HEK293 (cell line): ENCODE measurements at regions not wholly inside any gene's neighbourhood (a gene's known extent, or its start where the extent isn't known, plus 50 kb on each side); places are given as distances from the start of the nearest gene placed in this dataset.

Source experiments
- ATF2 ChIP-seq: fragments of 450-650 bp; formaldehyde crosslinking; IDR thresholded peaks from 2 replicates; pipeline ENCODE4 v1.5.1; 2016; ENCODE audit warnings: missing biosample characterization, missing genetic modification characterization, low read depth
- CTCF ChIP-seq: fragments of 450-650 bp; formaldehyde crosslinking; IDR thresholded peaks from 2 replicates; pipeline ENCODE4 v1.5.1; 2016; ENCODE audit warnings: missing biosample characterization, missing genetic modification characterization
- KLF10 ChIP-seq: fragments of 450-650 bp; IDR thresholded peaks from 2 replicates; pipeline ENCODE4 v1.5.1; 2018; ENCODE audit warnings: missing biosample characterization, mild to moderate bottlenecking, missing genetic modification characterization
- PATZ1 ChIP-seq: fragments of 450-650 bp; formaldehyde crosslinking; IDR thresholded peaks from 2 replicates; pipeline ENCODE4 v1.5.1; 2016; ENCODE audit warnings: missing biosample characterization, missing genetic modification characterization
- TCF7L2 ChIP-seq: IDR thresholded peaks from 2 replicates; pipeline ENCODE4 v1.6.1; 2011; ENCODE audit warnings: low read depth, mild to moderate bottlenecking, inconsistent platforms, low read length, moderate library complexity, borderline replicate concordance
- YY1 ChIP-seq: fragments of 450-650 bp; formaldehyde crosslinking; IDR thresholded peaks from 2 replicates; pipeline ENCODE4 v1.5.1; 2018; ENCODE audit warnings: missing biosample characterization, missing genetic modification characterization
- ZBTB1 ChIP-seq: fragments of 450-650 bp; formaldehyde crosslinking; IDR thresholded peaks from 2 replicates; pipeline ENCODE4 v1.5.1; 2016; ENCODE audit warnings: missing biosample characterization, missing genetic modification characterization
- ZBTB20 ChIP-seq: fragments of 450-650 bp; formaldehyde crosslinking; IDR thresholded peaks from 2 replicates; pipeline ENCODE4 v1.5.1; 2016; ENCODE audit warnings: missing biosample characterization, missing genetic modification characterization
- ZXDB ChIP-seq: fragments of 450-650 bp; formaldehyde crosslinking; IDR thresholded peaks from 2 replicates; pipeline ENCODE4 v1.5.1; 2016; ENCODE audit warnings: missing biosample characterization, missing genetic modification characterization
- TF ChIP-seq, protein P1 (sequence below): fragments of 450-650 bp; formaldehyde crosslinking; optimal IDR thresholded peaks from 2 replicates; pipeline ENCODE3; 2016; ENCODE audit warnings: missing biosample characterization, mild to moderate bottlenecking, missing genetic modification characterization
- TF ChIP-seq, protein P2 (sequence below): fragments of 450-650 bp; IDR thresholded peaks from 2 replicates; pipeline ENCODE4 v1.5.1; 2018; ENCODE audit warnings: missing biosample characterization, missing genetic modification characterization

- TF ChIP-seq PATZ1 (tag by site-specific recombination) (no peak), CTCF (tag by site-specific recombination) (no peak), TCF7L2 (no peak), ZXDB (tag by site-specific recombination) (no peak), KLF10 (tag by site-specific recombination) (no peak), ZBTB20 (tag by site-specific recombination) (no peak), ZBTB1 (tag by site-specific recombination) (no peak), ATF2 (no peak), YY1 (tag by site-specific recombination) (no peak)
- TF ChIP-seq, protein P1, sequence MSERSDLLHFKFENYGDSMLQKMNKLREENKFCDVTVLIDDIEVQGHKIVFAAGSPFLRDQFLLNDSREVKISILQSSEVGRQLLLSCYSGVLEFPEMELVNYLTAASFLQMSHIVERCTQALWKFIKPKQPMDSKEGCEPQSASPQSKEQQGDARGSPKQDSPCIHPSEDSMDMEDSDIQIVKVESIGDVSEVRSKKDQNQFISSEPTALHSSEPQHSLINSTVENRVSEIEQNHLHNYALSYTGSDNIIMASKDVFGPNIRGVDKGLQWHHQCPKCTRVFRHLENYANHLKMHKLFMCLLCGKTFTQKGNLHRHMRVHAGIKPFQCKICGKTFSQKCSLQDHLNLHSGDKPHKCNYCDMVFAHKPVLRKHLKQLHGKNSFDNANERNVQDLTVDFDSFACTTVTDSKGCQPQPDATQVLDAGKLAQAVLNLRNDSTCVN (tag by site-specific recombination), result no peak
- TF ChIP-seq, protein P2, sequence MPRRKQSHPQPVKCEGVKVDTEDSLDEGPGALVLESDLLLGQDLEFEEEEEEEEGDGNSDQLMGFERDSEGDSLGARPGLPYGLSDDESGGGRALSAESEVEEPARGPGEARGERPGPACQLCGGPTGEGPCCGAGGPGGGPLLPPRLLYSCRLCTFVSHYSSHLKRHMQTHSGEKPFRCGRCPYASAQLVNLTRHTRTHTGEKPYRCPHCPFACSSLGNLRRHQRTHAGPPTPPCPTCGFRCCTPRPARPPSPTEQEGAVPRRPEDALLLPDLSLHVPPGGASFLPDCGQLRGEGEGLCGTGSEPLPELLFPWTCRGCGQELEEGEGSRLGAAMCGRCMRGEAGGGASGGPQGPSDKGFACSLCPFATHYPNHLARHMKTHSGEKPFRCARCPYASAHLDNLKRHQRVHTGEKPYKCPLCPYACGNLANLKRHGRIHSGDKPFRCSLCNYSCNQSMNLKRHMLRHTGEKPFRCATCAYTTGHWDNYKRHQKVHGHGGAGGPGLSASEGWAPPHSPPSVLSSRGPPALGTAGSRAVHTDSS (tag by site-specific recombination), result no peak
Measured at GRCh38 chr5:57119031-57119430, 54.8 kb upstream of the GPBP1 start.
